ENCODE measurements at regions not wholly inside any gene's neighbourhood (a gene's known extent, or its start where the extent isn't known, plus 50 kb on each side); places are given as distances from the start of the nearest gene placed in this dataset.
"Not testable (repeated sequence)": the region's sequence is repeated elsewhere in the genome, so short reads cannot be mapped to it uniquely, and the experiment has no call there.

GRCh38 chr6:43934803-43935602 is 165.0 kb downstream of the VEGFA start:
- no peak for DNase-seq (ENCODE audit: low spot score)

DNA sequence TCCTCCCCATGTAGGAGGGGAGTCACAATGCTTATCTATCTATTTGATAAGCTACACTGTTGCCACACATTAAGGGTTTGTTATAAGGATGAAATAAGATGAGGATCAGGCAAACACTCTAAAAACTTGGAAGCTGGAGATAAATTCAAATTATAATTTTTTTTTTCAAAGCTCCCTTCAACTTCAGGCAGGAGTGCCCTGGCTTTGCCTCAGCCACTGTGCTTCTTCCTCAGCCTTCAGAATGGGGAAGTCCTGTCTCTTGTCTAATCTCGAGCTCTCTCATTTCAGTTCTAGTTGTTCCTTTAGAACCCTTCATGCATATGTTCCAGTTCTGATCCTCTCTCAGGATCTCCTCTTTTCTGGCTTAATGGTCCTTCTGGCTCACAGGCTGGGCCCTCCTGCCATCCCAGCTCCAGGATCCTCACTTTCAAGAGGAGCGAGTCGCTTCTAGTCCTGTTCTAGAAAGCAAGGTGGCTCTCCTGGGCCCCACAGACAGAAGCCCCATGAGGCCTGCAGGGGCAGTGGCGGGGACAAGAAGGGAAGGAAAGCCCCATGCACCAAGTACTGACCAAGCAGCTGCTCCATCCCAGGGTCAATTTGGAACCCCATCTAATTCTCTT is 164.3 kb downstream of the VEGFA start:
- no peak for DNase-seq (ENCODE audit: low spot score)

DNA sequence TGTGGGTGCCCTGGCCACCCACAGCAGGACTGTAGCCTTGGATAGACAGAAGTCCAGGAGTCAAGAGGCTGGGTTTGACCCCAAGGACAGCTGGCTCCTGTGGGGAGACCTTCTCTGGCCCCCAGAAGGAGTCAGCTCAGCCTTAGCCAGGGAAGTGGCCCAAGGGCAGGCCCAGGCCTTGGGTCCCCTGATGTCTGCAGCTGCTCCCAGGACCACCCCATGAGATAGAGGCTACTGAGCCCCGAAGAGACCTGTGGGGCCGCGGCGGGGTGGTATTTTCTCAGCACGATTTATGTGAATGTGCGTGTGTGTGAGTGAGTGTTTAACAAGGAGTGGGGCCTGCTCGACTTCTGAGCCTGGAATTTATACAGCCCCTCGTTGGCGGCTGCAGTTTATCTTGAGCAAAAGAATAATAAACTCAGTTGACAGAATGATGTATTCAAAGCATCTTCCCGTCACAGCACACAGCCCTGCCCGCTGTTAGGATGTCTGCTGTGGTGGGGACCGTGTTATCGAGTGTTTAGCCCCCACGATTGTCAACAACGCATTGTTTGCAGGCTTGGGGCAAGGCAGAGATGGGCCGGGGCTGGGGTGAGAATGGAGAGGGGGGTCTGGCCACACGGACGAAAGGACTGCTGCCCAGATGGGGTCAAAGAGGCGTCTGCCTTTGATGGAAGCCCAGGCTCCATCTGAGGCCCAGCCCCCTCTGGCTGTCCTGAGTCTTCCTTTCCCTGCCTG is 163.3 kb downstream of the VEGFA start:
- no peak for DNase-seq (ENCODE audit: low spot score)

DNA sequence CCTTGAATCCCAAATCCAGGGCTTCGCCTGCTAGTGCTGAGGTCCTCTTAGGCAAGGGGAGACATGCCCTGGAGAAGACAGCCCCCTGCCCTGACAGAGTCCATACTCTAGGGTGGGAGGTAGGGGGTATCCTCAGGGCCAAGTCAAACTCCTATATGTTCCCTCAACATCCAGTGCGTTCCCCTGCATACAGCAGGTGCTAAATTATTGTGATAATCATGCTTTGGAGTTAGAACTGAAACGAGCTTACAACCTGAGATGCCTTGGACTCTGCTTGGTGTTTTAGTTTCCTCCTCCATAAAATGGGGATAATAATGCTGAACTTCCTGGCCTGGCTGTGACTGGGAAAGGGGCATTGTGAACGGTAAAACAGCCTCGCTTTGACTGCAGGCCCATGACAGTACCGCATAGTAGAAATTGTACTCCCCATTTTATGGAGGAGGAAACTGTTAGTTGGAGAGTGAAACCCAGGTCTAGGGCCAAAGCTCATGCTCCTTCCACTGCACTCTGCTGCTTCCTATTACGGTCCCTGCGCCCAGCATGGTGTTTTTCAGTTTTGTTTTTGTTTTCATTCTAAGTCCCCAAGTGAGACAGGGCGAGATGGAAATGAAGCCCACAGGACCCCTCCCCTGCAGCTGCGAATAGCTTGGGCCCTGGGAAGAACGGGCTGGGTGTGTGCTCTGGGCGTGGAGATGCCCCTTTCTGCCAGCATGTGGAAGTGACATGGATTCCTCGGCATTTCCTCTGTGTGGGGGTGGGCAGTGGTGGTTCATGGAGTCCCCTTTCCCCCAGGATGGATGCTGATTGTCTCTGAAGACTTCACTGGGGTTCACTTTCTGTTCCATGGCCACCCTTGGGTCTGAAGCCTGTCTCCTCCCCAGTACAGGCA is 162.5 kb downstream of the VEGFA start:
- DNase-seq (ENCODE audit: low spot score): no peak

GRCh38 chr6:43931201-43931600 is 161.2 kb downstream of the VEGFA start:
- DNase-seq (ENCODE audit: low spot score): no peak

- no peak for DNase-seq (ENCODE audit: low spot score)
Measured at GRCh38 chr6:43930440-43931154, 160.6 kb downstream of the VEGFA start.

- no peak for DNase-seq (ENCODE audit: low spot score)
Measured at GRCh38 chr6:43929511-43929910, 159.5 kb downstream of the VEGFA start.

GRCh38 chr6:43927532-43928210 is 157.7 kb downstream of the VEGFA start:
- DNase-seq (ENCODE audit: low spot score): no peak

DNA sequence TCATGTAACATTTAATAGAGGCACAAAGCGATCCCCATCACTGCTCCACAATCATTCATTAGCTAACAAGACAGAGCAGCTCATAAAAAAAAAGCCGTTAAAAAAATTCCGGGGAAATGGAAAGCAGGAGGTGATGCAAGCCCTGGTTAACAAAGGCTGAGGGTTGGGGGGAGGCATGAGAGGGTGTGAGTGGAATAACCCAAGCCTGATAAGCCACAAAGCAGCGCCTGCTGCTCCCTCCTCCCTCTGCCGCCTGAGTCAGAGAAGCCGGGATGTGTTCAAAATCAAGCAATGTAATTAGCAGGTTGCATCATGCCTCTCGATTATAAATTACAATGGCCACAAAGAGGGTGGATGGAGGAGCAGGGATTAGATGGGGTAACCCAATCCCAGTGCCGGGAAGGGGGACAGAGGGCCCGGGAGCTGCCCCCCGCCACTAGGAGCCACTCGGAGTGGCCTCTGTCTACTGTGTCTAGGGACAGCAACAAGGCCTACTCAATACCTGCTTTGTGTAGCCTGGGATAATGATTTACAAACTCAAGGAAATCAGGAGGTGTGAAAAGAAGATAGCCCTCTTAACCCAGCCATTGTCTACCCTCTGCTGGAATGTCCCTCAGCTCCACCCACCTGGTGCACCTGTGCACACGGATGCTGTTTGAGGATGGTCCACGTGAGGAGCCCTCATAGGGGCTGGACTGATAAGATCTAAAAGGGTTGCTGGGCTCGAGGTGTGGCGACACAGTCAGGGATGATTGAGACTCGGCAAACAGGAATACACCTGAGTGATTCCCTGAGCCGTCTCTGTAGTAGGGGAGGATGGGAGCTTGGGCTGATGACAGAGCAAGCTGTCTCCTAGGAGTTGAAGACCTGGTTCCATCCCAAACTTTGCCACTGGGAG is 156.9 kb downstream of the VEGFA start:
- DNase-seq (ENCODE audit: low spot score): peak; percentile 95

- not testable (repeated sequence) for DNase-seq (ENCODE audit: low spot score)
Measured at GRCh38 chr6:43925636-43926139, 155.7 kb downstream of the VEGFA start.

GRCh38 chr6:43924222-43924702 is 154.3 kb downstream of the VEGFA start:
- DNase-seq (ENCODE audit: low spot score): peak; percentile 50

- peak; percentile 73 for DNase-seq (ENCODE audit: low spot score)
Measured at GRCh38 chr6:43923376-43924221, 153.6 kb downstream of the VEGFA start.

GRCh38 chr6:43922426-43923375 is 152.7 kb downstream of the VEGFA start:
- DNase-seq (ENCODE audit: low spot score): no peak

GRCh38 chr6:43921548-43922425 is 151.8 kb downstream of the VEGFA start:
- no peak for DNase-seq (ENCODE audit: low spot score)

- DNase-seq (ENCODE audit: low spot score): no peak
Measured at GRCh38 chr6:43921039-43921438, 151.0 kb downstream of the VEGFA start.

DNA sequence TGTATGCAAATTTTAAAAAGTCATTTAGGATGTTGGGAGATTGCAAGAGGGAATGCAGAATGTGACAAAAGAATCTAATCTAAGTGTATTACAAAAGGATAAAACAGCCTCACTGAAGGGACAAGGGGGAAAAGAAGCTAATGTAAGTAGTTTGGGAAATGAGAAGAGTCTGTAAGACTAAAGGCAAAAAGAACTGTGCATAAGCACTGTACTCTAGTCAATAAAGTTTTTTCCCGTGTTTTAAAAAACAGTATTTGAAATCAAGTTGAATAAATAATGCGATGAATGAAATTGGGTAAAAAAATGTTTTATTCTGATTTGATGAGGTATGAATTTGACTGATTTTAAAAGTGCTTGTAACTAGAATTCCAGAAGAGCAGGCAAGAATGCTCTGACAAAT is 149.8 kb downstream of the VEGFA start:
- DNase-seq (ENCODE audit: low spot score): no peak
